ENCODE measurements at regions not wholly inside any gene's neighbourhood (a gene's known extent, or its start where the extent isn't known, plus 50 kb on each side); places are given as distances from the start of the nearest gene placed in this dataset.

- no peaks in the 10 kb centered on the region for H3K27me3 Mint-ChIP-seq
Measured at GRCh38 chr6:133613211-133613610, 275.7 kb upstream of the TCF21 start.

GRCh38 chr6:133621751-133622150 is 267.2 kb upstream of the TCF21 start:
- H3K4me1 Mint-ChIP-seq: no peaks in the 10 kb centered on the region
- H3K4me3 Mint-ChIP-seq: no peak overlapping the region
- ATAC-seq: no peak
- no peaks in the 10 kb centered on the region for H3K27me3 Mint-ChIP-seq
- H3K9me3 Mint-ChIP-seq: peaks cover 15% of the 10 kb centered on the region
- H3K36me3 Mint-ChIP-seq: no peaks in the 10 kb centered on the region
- H3K27ac Mint-ChIP-seq: no peak overlapping the region

More at GRCh38 chr6:133613211-133613610, 275.7 kb upstream of the TCF21 start:
- no peaks in the 10 kb centered on the region for H3K36me3 Mint-ChIP-seq
- no peak for ATAC-seq
- no peak overlapping the region for H3K4me3 Mint-ChIP-seq
- no peak overlapping the region for H3K27ac Mint-ChIP-seq
- peaks cover 11% of the 10 kb centered on the region for H3K9me3 Mint-ChIP-seq
- no peaks in the 10 kb centered on the region for H3K4me1 Mint-ChIP-seq

- H3K27me3 Mint-ChIP-seq: no peaks in the 10 kb centered on the region
- ATAC-seq: no peak
- H3K4me1 Mint-ChIP-seq: no peaks in the 10 kb centered on the region
- no peak overlapping the region for H3K27ac Mint-ChIP-seq
- peaks cover 7% of the 10 kb centered on the region for H3K9me3 Mint-ChIP-seq
- no peaks in the 10 kb centered on the region for H3K36me3 Mint-ChIP-seq
- H3K4me3 Mint-ChIP-seq: no peak overlapping the region
Measured at GRCh38 chr6:133623065-133623464, 265.8 kb upstream of the TCF21 start.

GRCh38 chr6:133623621-133624020 is 265.3 kb upstream of the TCF21 start:
- no peak for ATAC-seq

GRCh38 chr6:133626096-133626666 is 262.7 kb upstream of the TCF21 start:
- no peaks in the 10 kb centered on the region for H3K27me3 Mint-ChIP-seq
- H3K4me1 Mint-ChIP-seq: no peaks in the 10 kb centered on the region
- H3K4me3 Mint-ChIP-seq: no peak overlapping the region
- no peak overlapping the region for H3K27ac Mint-ChIP-seq
- H3K9me3 Mint-ChIP-seq: no peaks in the 10 kb centered on the region
- ATAC-seq: no peak
- H3K36me3 Mint-ChIP-seq: no peaks in the 10 kb centered on the region

More at GRCh38 chr6:133623621-133624020, 265.3 kb upstream of the TCF21 start:
- Mint-ChIP-seq H3K27ac (no peak overlapping the region), H3K9me3 (peaks cover 6% of the 10 kb centered on the region), H3K4me3 (no peak overlapping the region), H3K27me3 (no peaks in the 10 kb centered on the region), H3K4me1 (no peaks in the 10 kb centered on the region), H3K36me3 (no peaks in the 10 kb centered on the region)

- no peak overlapping the region for H3K4me3 Mint-ChIP-seq
- no peak for ATAC-seq
- no peaks in the 10 kb centered on the region for H3K4me1 Mint-ChIP-seq
- H3K27ac Mint-ChIP-seq: no peak overlapping the region
- H3K9me3 Mint-ChIP-seq: no peaks in the 10 kb centered on the region
- no peaks in the 10 kb centered on the region for H3K27me3 Mint-ChIP-seq
- H3K36me3 Mint-ChIP-seq: no peaks in the 10 kb centered on the region
Measured at GRCh38 chr6:133629970-133630369, 258.9 kb upstream of the TCF21 start.

- Mint-ChIP-seq H3K27ac (no peak overlapping the region), H3K27me3 (no peaks in the 10 kb centered on the region), H3K9me3 (no peaks in the 10 kb centered on the region), H3K36me3 (no peaks in the 10 kb centered on the region), H3K4me1 (no peaks in the 10 kb centered on the region), H3K4me3 (no peak overlapping the region)
- ATAC-seq: no peak
Measured at GRCh38 chr6:133630651-133631050, 258.3 kb upstream of the TCF21 start.

GRCh38 chr6:133631421-133631820 is 257.5 kb upstream of the TCF21 start:
- no peak overlapping the region for H3K4me3 Mint-ChIP-seq
- no peak overlapping the region for H3K27ac Mint-ChIP-seq
- H3K9me3 Mint-ChIP-seq: no peaks in the 10 kb centered on the region
- H3K36me3 Mint-ChIP-seq: no peaks in the 10 kb centered on the region
- no peaks in the 10 kb centered on the region for H3K27me3 Mint-ChIP-seq
- ATAC-seq: no peak
- H3K4me1 Mint-ChIP-seq: no peaks in the 10 kb centered on the region

GRCh38 chr6:133632206-133632605 is 256.7 kb upstream of the TCF21 start:
- no peak overlapping the region for H3K4me3 Mint-ChIP-seq
- H3K36me3 Mint-ChIP-seq: no peaks in the 10 kb centered on the region
- no peaks in the 10 kb centered on the region for H3K4me1 Mint-ChIP-seq
- no peak for ATAC-seq
- H3K27ac Mint-ChIP-seq: no peak overlapping the region
- no peaks in the 10 kb centered on the region for H3K27me3 Mint-ChIP-seq
- no peaks in the 10 kb centered on the region for H3K9me3 Mint-ChIP-seq

- H3K36me3 Mint-ChIP-seq: no peaks in the 10 kb centered on the region
- H3K4me3 Mint-ChIP-seq: no peak overlapping the region
- no peaks in the 10 kb centered on the region for H3K9me3 Mint-ChIP-seq
- ATAC-seq: no peak
- H3K27me3 Mint-ChIP-seq: no peaks in the 10 kb centered on the region
- H3K4me1 Mint-ChIP-seq: no peaks in the 10 kb centered on the region
- H3K27ac Mint-ChIP-seq: no peak overlapping the region
Measured at GRCh38 chr6:133632906-133633305, 256.0 kb upstream of the TCF21 start.

GRCh38 chr6:133634474-133634873 is 254.4 kb upstream of the TCF21 start:
- H3K9me3 Mint-ChIP-seq: peaks cover 4% of the 10 kb centered on the region
- H3K36me3 Mint-ChIP-seq: no peaks in the 10 kb centered on the region
- no peaks in the 10 kb centered on the region for H3K4me1 Mint-ChIP-seq
- no peak overlapping the region for H3K4me3 Mint-ChIP-seq
- H3K27ac Mint-ChIP-seq: no peak overlapping the region
- no peak for ATAC-seq
- H3K27me3 Mint-ChIP-seq: no peaks in the 10 kb centered on the region

GRCh38 chr6:133635447-133635846 is 253.5 kb upstream of the TCF21 start:
- H3K4me3 Mint-ChIP-seq: no peak overlapping the region
- ATAC-seq: no peak
- peaks cover 4% of the 10 kb centered on the region for H3K9me3 Mint-ChIP-seq
- H3K4me1 Mint-ChIP-seq: no peaks in the 10 kb centered on the region
- H3K36me3 Mint-ChIP-seq: no peaks in the 10 kb centered on the region
- H3K27me3 Mint-ChIP-seq: no peaks in the 10 kb centered on the region
- no peak overlapping the region for H3K27ac Mint-ChIP-seq

- H3K9me3 Mint-ChIP-seq: peaks cover 4% of the 10 kb centered on the region
- no peak overlapping the region for H3K27ac Mint-ChIP-seq
- ATAC-seq: no peak
- no peaks in the 10 kb centered on the region for H3K36me3 Mint-ChIP-seq
- no peaks in the 10 kb centered on the region for H3K4me1 Mint-ChIP-seq
- H3K4me3 Mint-ChIP-seq: no peak overlapping the region
- H3K27me3 Mint-ChIP-seq: no peaks in the 10 kb centered on the region
Measured at GRCh38 chr6:133637436-133637835, 251.5 kb upstream of the TCF21 start.

- Mint-ChIP-seq H3K27ac (no peak overlapping the region), H3K4me1 (no peaks in the 10 kb centered on the region), H3K36me3 (no peaks in the 10 kb centered on the region), H3K27me3 (no peaks in the 10 kb centered on the region), H3K4me3 (no peak overlapping the region), H3K9me3 (peaks cover 4% of the 10 kb centered on the region)
- ATAC-seq: no peak
Measured at GRCh38 chr6:133637874-133638273, 251.0 kb upstream of the TCF21 start.

- no peak for ATAC-seq
- Mint-ChIP-seq H3K4me1 (no peaks in the 10 kb centered on the region), H3K9me3 (peaks cover 4% of the 10 kb centered on the region), H3K4me3 (no peak overlapping the region), H3K27me3 (no peaks in the 10 kb centered on the region), H3K27ac (no peak overlapping the region), H3K36me3 (no peaks in the 10 kb centered on the region)
Measured at GRCh38 chr6:133641104-133641503, 247.8 kb upstream of the TCF21 start.

GRCh38 chr6:133644548-133644891 is 244.4 kb upstream of the TCF21 start:
- Mint-ChIP-seq H3K36me3 (no peaks in the 10 kb centered on the region), H3K27me3 (no peaks in the 10 kb centered on the region), H3K4me3 (no peak overlapping the region), H3K4me1 (no peaks in the 10 kb centered on the region), H3K27ac (no peak overlapping the region), H3K9me3 (no peaks in the 10 kb centered on the region)
- ATAC-seq: no peak

Data from stimulated activated memory B cell treated with anti-CD40 and anti-IgM and Interleukin-4, amounts not matched to agents 10 μg/mL and 1 μg/mL and 100 μg/mL, for 72 hours (primary cell).